ELF-1 (cell line): ENCODE measurements at regions not wholly inside any gene's neighbourhood (a gene's known extent, or its start where the extent isn't known, plus 50 kb on each side); places are given as distances from the start of the nearest gene placed in this dataset.
A peak's percentile ranks its signal among the peaks of the same experiment; 100 is the strongest.

Experiments used
- DNase-seq: peaks from one replicate; pipeline ENCODE4 v3.0.0-alpha.2; 2016; ENCODE audit warnings: low read depth, low spot score

DNA sequence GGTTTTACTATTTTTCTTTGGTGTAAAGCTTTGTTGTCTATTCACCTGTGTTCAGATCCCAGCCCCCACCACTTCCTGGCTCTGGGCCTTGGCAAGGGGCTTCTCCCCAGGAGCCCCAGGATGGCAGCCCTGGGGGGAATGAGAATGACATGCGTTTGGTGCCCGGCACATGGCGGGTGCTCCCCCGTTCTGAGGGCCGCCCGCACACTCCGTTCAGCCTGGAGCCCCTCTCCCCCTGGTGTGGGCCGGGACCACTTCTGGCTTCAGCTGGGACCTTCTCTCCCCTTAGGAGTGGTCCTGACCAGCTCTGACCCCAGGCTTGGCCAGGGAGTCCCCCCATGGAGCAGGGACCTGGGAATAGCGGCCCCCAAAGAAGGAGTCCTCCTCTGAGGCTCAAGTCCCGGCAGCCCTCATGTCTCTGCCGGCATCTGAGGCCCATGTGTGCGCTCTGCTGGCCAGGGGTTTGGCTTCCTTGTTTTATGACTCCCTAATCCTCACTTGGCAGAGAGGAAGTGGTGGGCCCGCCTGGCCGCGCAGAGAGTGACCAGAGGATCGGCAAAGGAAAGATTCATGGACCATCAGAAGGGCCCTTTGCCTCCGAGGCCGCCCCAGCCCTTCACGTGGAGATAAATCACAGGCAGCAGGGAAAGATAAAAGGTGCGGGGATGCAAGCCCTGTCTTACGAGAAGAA is 57.0 kb upstream of the LMX1B start:
- DNase-seq = no peak

GRCh38 chr9:126558051-126558665 is 55.6 kb upstream of the LMX1B start:
- peak; percentile 81 for DNase-seq

DNA sequence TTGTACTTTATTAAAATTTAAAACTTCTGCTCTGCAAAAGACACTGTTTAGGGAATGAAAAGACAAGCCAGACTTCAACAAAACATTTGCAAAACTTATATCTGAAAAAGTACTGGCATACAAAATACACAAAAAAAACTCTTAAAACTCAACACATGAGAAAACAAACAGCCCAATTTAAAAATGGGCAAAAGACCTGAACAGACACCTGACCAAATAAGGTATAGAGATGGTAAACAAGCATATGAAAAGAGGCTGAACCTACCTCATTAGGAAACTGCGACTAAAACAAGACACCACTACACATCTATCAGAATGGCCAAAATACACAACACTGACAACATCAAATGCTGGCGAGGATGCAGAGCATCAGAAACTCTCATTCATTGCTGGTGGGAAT is 54.4 kb upstream of the LMX1B start:
- DNase-seq = no peak

DNA sequence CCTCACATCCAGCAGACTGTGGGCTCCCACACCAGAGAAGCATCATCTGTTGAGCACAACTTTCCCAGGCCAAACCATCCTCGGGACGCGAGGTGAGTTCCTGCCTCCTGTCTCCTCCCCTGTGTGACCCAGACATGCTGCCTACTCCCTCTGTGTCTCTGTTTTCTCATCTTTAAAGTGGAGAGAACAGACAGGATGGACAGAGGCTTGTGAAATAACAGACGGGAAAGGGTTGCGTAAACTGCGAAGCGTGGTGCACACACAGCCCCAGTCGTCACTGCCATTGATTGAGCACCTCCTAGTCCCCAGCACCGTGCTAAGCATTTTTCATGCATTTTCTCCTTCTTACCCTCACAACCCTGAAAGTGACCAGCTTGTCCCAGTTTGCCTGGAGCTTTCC is 52.1 kb upstream of the LMX1B start:
- no peak for DNase-seq

GRCh38 chr9:126563556-126563955 is 50.2 kb upstream of the LMX1B start:
- peak; percentile 39 for DNase-seq
